ES-I3 (cell line): ENCODE measurements at regions not wholly inside any gene's neighbourhood (a gene's known extent, or its start where the extent isn't known, plus 50 kb on each side); places are given as distances from the start of the nearest gene placed in this dataset.
"Not testable (repeated sequence)": the region's sequence is repeated elsewhere in the genome, so short reads cannot be mapped to it uniquely, and the experiment has no call there.

Source experiments
- H3K36me3 ChIP-seq: 2 replicates; pipeline ENCODE4 v1.6.1; 2013; ENCODE audit warnings: mild to moderate bottlenecking, low read length, control low read depth, moderate library complexity; ENCODE audit not compliant: insufficient read depth
- H3K4me1 ChIP-seq: 2 replicates; pipeline ENCODE4 v1.6.1; 2013; ENCODE audit warnings: mild to moderate bottlenecking, control low read depth, low read length; ENCODE audit not compliant: insufficient read depth
- H3K9ac ChIP-seq: 2 replicates; pipeline ENCODE4 v1.6.1; 2013; ENCODE audit warnings: low read depth, mild to moderate bottlenecking, low read length, moderate library complexity
- H3K9me3 ChIP-seq: 2 replicates; pipeline ENCODE4 v1.6.1; 2013; ENCODE audit warnings: mild to moderate bottlenecking, low read length, moderate library complexity; ENCODE audit not compliant: control insufficient read depth, insufficient read depth

DNA sequence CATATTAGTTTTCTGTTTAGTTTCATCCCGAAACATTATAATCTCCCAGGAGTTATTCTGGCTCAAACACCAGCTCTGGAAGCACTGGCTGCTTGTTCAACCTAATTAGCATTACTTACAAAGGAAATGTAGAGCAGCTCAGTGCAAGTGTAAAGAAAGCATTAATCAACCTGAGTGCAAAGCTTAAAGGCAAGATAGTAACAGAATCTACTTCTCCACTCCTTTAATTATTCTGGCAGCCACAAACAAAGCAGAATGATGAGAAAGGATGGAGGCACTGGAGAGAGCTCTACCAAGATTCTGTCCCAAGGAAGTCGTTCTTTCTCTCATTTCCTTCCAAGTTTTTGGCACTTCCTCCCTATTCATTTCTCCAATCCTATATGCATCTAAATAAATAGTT is 1384.0 kb downstream of the ZPLD1 start:
- no peak overlapping the region for H3K9ac ChIP-seq
- no peaks in the 10 kb centered on the region for H3K9me3 ChIP-seq
- H3K36me3 ChIP-seq, result no peaks in the 10 kb centered on the region
- peaks cover 15% of the 10 kb centered on the region; the same call in 1 of the 2 replicates for H3K4me1 ChIP-seq

GRCh38 chr3:103825586-103825985 is 1390.8 kb downstream of the ZPLD1 start:
- Histone ChIP-seq H3K9ac (no peak overlapping the region), H3K4me1 (no peaks in the 10 kb centered on the region), H3K9me3 (no peaks in the 10 kb centered on the region), H3K36me3 (no peaks in the 10 kb centered on the region)

GRCh38 chr3:103829723-103830326 is 1395.0 kb downstream of the ZPLD1 start:
- H3K36me3 ChIP-seq, result no peaks in the 10 kb centered on the region
- no peaks in the 10 kb centered on the region for H3K9me3 ChIP-seq
- H3K9ac ChIP-seq, result no peak overlapping the region
- no peaks in the 10 kb centered on the region for H3K4me1 ChIP-seq

GRCh38 chr3:103847081-103848062 is 1412.6 kb downstream of the ZPLD1 start:
- no peaks in the 10 kb centered on the region for H3K4me1 ChIP-seq
- no peak overlapping the region for H3K9ac ChIP-seq
- no peaks in the 10 kb centered on the region for H3K9me3 ChIP-seq
- no peaks in the 10 kb centered on the region for H3K36me3 ChIP-seq

DNA sequence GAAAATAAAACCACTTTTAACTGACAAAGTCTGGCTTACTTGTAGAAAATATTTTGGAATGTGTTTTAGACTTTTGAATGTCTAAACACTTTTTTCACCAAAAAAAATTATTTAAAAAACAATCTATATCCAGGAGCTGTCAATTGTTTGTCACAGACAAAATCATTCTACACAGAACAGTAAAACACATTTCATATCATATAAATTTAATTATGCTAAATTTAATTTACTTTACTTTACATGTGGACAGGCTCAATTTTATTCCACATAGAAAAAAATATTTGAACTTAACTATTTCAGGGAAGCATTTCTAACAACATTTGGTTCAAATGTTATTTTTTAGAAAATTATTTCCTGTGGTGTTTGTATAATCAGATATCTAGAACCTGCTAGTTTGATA is 1417.0 kb downstream of the ZPLD1 start:
- Histone ChIP-seq H3K4me1 (no peaks in the 10 kb centered on the region), H3K9me3 (no peaks in the 10 kb centered on the region), H3K36me3 (no peaks in the 10 kb centered on the region), H3K9ac (no peak overlapping the region)

- H3K4me1 ChIP-seq, result peaks cover 4% of the 10 kb centered on the region; the same call in 1 of the 2 replicates
- H3K9me3 ChIP-seq, result peaks cover 8% of the 10 kb centered on the region; the same call in 1 of the 2 replicates
- H3K36me3 ChIP-seq, result no peaks in the 10 kb centered on the region
- H3K9ac ChIP-seq, result no peak overlapping the region
Measured at GRCh38 chr3:103862415-103862814, 1427.6 kb downstream of the ZPLD1 start.

DNA sequence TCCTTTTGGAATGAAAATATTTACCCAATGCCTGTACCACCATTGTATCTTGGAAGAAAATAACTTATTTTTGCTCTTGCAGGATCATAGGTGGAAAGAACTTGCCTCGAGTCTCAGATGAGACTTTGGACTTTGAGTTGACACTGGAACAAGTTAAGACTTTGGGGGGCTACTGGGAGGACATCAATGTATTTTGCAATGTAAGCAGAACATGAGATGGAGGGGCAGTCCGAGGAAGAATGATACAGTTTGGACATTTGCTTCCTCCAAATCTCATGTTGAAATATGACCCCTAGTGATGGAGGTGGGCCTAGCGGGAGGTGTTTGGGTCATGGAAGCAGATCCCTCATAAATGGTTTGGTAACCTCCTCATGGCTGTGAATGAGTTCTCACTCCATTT is 1428.6 kb downstream of the ZPLD1 start:
- Histone ChIP-seq H3K4me1 (peaks cover 4% of the 10 kb centered on the region; the same call in 1 of the 2 replicates), H3K9me3 (peaks cover 8% of the 10 kb centered on the region; the same call in 1 of the 2 replicates), H3K9ac (no peak overlapping the region), H3K36me3 (no peaks in the 10 kb centered on the region)

DNA sequence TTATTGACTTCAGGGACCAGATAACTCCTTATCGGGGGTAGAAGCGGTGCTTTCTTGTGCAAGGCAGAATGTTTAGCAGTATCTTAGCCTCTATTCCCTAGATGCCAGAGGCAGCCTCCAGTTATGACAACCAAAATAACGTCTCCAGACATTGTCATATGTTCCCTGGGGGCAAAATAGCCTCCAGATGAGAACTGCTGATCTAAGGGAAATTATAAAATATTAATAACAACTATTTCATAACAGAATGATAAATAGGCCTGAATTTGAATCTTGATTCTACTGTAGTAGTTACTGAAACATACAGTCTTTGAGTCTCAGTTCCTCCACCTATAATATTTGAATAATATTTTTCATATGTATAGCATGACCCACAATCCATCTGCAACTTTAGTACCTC is 1431.3 kb downstream of the ZPLD1 start:
- Histone ChIP-seq H3K9ac (no peak overlapping the region), H3K9me3 (peaks cover 8% of the 10 kb centered on the region; the same call in 1 of the 2 replicates), H3K4me1 (peaks cover 4% of the 10 kb centered on the region; the same call in 1 of the 2 replicates), H3K36me3 (no peaks in the 10 kb centered on the region)

- H3K9ac ChIP-seq, result no peak overlapping the region
- H3K9me3 ChIP-seq, result no peaks in the 10 kb centered on the region
- no peaks in the 10 kb centered on the region for H3K36me3 ChIP-seq
- no peaks in the 10 kb centered on the region for H3K4me1 ChIP-seq
Measured at GRCh38 chr3:103873021-103873420, 1438.2 kb downstream of the ZPLD1 start.

DNA sequence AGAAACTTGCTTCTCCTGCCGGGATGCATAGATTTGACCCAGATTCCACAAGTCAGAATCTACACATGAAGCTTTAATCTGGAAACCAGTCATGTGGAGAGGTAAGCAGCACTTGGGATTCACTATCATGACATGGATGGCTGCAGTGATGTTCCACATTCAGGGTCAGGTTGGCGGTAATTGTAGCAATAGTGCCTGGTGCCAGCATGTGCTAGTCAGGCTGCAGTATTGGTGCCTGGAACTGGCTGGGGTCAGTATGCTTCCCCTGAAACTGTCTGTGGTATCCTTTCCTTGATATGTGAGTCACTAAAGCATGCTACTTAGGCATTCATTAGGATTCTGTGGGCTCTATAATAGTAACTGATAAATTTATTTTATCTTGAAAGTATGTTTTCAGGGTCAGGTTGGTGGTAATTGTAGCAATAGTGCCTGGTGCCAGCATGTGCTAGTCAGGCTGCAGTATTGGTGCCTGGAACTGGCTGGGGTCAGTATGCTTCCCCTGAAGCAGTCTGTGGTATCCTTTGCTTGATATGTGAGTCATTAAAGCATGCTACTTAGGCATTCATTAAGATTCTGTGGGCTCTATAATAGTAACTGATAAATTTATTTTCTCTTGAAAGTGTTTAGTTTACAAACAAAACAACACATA is 1439.2 kb downstream of the ZPLD1 start:
- H3K9me3 ChIP-seq, result no peaks in the 10 kb centered on the region
- no peak overlapping the region for H3K9ac ChIP-seq
- H3K4me1 ChIP-seq, result no peaks in the 10 kb centered on the region
- no peaks in the 10 kb centered on the region for H3K36me3 ChIP-seq

- not testable (repeated sequence) for H3K36me3 ChIP-seq, H3K4me1 ChIP-seq, H3K9ac ChIP-seq, H3K9me3 ChIP-seq
Measured at GRCh38 chr3:103881809-103882208, 1447.0 kb downstream of the ZPLD1 start.

DNA sequence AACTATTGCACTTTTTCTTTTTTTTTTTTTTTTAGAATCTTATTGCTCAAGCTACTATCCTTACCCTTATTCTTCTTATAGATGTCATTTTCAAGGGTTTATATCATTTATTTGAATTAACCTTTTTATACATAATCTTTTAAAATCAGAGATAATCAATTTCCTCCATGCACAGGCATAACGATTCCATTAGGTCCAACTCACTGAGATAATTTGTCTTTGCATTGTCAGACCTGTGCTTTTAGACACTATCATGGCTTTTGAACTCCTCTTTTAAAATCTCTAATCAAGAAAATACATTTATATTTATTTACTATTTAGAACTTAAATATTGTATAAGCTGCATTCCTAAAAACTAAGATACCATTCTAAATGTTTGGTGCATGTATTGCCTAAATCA is 1454.9 kb downstream of the ZPLD1 start:
- H3K36me3 ChIP-seq, result no peaks in the 10 kb centered on the region
- H3K4me1 ChIP-seq, result no peaks in the 10 kb centered on the region
- H3K9ac ChIP-seq, result no peak overlapping the region
- no peaks in the 10 kb centered on the region for H3K9me3 ChIP-seq

- no peak overlapping the region for H3K9ac ChIP-seq
- H3K9me3 ChIP-seq, result no peaks in the 10 kb centered on the region
- H3K4me1 ChIP-seq, result no peaks in the 10 kb centered on the region
- H3K36me3 ChIP-seq, result no peaks in the 10 kb centered on the region
Measured at GRCh38 chr3:103894162-103894822, 1459.5 kb downstream of the ZPLD1 start.

- no peaks in the 10 kb centered on the region for H3K4me1 ChIP-seq
- no peaks in the 10 kb centered on the region for H3K9me3 ChIP-seq
- H3K9ac ChIP-seq, result no peak overlapping the region
- H3K36me3 ChIP-seq, result no peaks in the 10 kb centered on the region
Measured at GRCh38 chr3:103899328-103899727, 1464.5 kb downstream of the ZPLD1 start.
